K562 (cell line): ENCODE measurements at regions not wholly inside any gene's neighbourhood (a gene's known extent, or its start where the extent isn't known, plus 50 kb on each side); places are given as distances from the start of the nearest gene placed in this dataset.
"Not testable (repeated sequence)": the region's sequence is repeated elsewhere in the genome, so short reads cannot be mapped to it uniquely, and the experiment has no call there.

Experiments used
- CHD4 ChIP-seq: fragments of 200-600 bp; sonication (generic); IDR thresholded peaks from 3 replicates; pipeline ENCODE4 v1.6.1; 2012; ENCODE audit warnings: low read depth, mild to moderate bottlenecking, mixed read lengths, low read length, inconsistent platforms; ENCODE audit not compliant: insufficient read depth, insufficient replicate concordance, poor library complexity, severe bottlenecking
- CTCF ChIP-seq, 3 experiments: IDR thresholded peaks in 2 of 3; conservative IDR thresholded peaks in 1 of 3; 2 replicates each; pipeline ENCODE4 v1.5.1; 2011 to 2012; ENCODE audit warnings: low read length in 3 of 3, mild to moderate bottlenecking in 3 of 3, control low read depth in 2 of 3, improper control_type of control experiment in 1 of 3, inconsistent platforms in 1 of 3, low read depth in 1 of 3, mixed read lengths in 1 of 3, moderate library complexity in 1 of 3; ENCODE audit not compliant: insufficient read depth in 2 of 3
- EP400 ChIP-seq: fragments of 450-650 bp; IDR thresholded peaks from 2 replicates; pipeline ENCODE4 v1.6.1; 2017; ENCODE audit warnings: antibody characterized with exemption, mild to moderate bottlenecking, moderate library complexity
- FOS ChIP-seq: IDR thresholded peaks from 3 replicates; pipeline ENCODE4 v1.6.1; 2011; ENCODE audit not compliant: insufficient read length; ENCODE audit errors: extremely low read depth
- MAX ChIP-seq: sonication (generic); formaldehyde crosslinking; IDR thresholded peaks from 2 replicates; pipeline ENCODE4 v1.9.0; 2022; ENCODE audit warnings: mild to moderate bottlenecking, missing genetic modification reagents
- MXI1 ChIP-seq: IDR thresholded peaks from 2 replicates; pipeline ENCODE4 v1.6.1; 2011; ENCODE audit warnings: low read depth, mild to moderate bottlenecking, improper control_type of control experiment, low read length
- NR4A1 ChIP-seq, 2 experiments: fragments of 250-450 bp in 1 of 2; fragments of 450-650 bp in 1 of 2; sonication (Bioruptor Pico) in 1 of 2; IDR thresholded peaks; 2 replicates each; pipeline versions ENCODE4 v1.4.0 to v1.6.1; 2016 to 2020; ENCODE audit warnings: mild to moderate bottlenecking in 2 of 2, missing compliant biosample characterization in 1 of 2, missing genetic modification characterization in 1 of 2, moderate library complexity in 1 of 2
- ZBTB43 ChIP-seq: sonication (generic); formaldehyde crosslinking; IDR thresholded peaks from 2 replicates; pipeline ENCODE4 v1.8.0; 2023; ENCODE audit warnings: mild to moderate bottlenecking, missing genetic modification reagents
- ZNF232 ChIP-seq: sonication (generic); formaldehyde crosslinking; IDR thresholded peaks from 2 replicates; pipeline ENCODE4 v1.8.0; 2022; ENCODE audit warnings: mild to moderate bottlenecking, missing genetic modification reagents

- TF ChIP-seq MXI1; CTCF (IDR thresholded peaks at IDR 0.05 in 2 of 3, conservative IDR thresholded peaks at IDR 0.05 in 1 of 3; ENCODE audit: insufficient read depth in 2 of 3, low read depth in 1 of 3, low read length in 3 of 3); ZBTB43 (CRISPR knock-in tag); ZNF232 (CRISPR knock-in tag); EP400; FOS; MAX (CRISPR knock-in tag); NR4A1 (CRISPR knock-in tag; IDR thresholded peaks at IDR 0.05); NR4A1 (tag; IDR thresholded peaks at IDR 0.05); CHD4: not testable (repeated sequence)
These were observed 267.3 kb downstream of the S1PR1 start for GRCh38 chr1:101504106-101504505.
